Gastroesophageal sphincter (tissue), 4 donors: ENCODE measurements at regions not wholly inside any gene's neighbourhood (a gene's known extent, or its start where the extent isn't known, plus 50 kb on each side); places are given as distances from the start of the nearest gene placed in this dataset.

ENCODE experiments used
- ATAC-seq: fragments of 150-250 bp; one replicate; pipeline ENCODE4 v1.9.1; 2016; ENCODE audit warnings: mild to moderate bottlenecking, moderate library complexity
- H3K27ac ChIP-seq, 4 donors: fragments of 200-600 bp; sonication (generic) in 3 of 4; 1 replicate in 3 of 4; 2 replicates in 1 of 4; pipeline ENCODE4 v1.5.1; 2016 to 2019
- H3K27me3 ChIP-seq: fragments of 200-600 bp; sonication (generic); one replicate; pipeline ENCODE4 v1.5.1; 2019
- H3K36me3 ChIP-seq, 2 donors: fragments of 200-600 bp; sonication (generic); one replicate each; pipeline ENCODE4 v1.5.1; 2019; ENCODE audit warnings: control low read depth in 1 of 2
- H3K4me1 ChIP-seq, 3 donors: fragments of 200-600 bp; sonication (generic); 1 replicate in 2 of 3; 2 replicates in 1 of 3; pipeline ENCODE4 v1.5.1; 2016 to 2019; ENCODE audit warnings: control low read depth in 2 of 3
- H3K4me3 ChIP-seq, 2 donors: fragments of 200-600 bp; sonication (generic); one replicate each; pipeline ENCODE4 v1.5.1; 2019; ENCODE audit warnings: mild to moderate bottlenecking in 1 of 2, moderate library complexity in 1 of 2
- H3K9me3 ChIP-seq, 3 donors: fragments of 200-600 bp; sonication (generic); one replicate each; pipeline ENCODE4 v1.5.1; 2017 to 2019; ENCODE audit warnings: control low read depth in 2 of 3
- EP300 ChIP-seq: sonication (generic); formaldehyde crosslinking; IDR thresholded peaks from one replicate; pipeline ENCODE4 v1.6.1; 2017; ENCODE audit warnings: antibody characterized with exemption, mild to moderate bottlenecking
- POLR2A ChIP-seq, 2 donors: fragments of 450-650 bp; IDR thresholded peaks; one replicate each; pipeline ENCODE4 v1.6.1; 2017; ENCODE audit warnings: antibody characterized with exemption in 2 of 2, mild to moderate bottlenecking in 2 of 2, moderate library complexity in 1 of 2
- POLR2AphosphoS5 ChIP-seq: sonication (generic); formaldehyde crosslinking; IDR thresholded peaks from one replicate; pipeline ENCODE4 v1.6.1; 2017; ENCODE audit warnings: antibody characterized with exemption
- WGBS, 2 donors: methylation state at CpG; one replicate each; pipeline ENCODE4 v1.1.5; 2018; ENCODE audit warnings: low coverage in 1 of 2; 5-methylcytosine and 5-hydroxymethylcytosine counted together
- TF ChIP-seq, protein P1 (sequence below), 4 experiments: fragments of 200-600 bp in 2 of 4; fragments of 450-650 bp in 2 of 4; sonication (generic) in 1 of 4; IDR thresholded peaks; one replicate each; pipeline ENCODE4 v1.5.1; 2017 to 2019; ENCODE audit warnings: antibody characterized with exemption in 4 of 4, mild to moderate bottlenecking in 2 of 4, moderate library complexity in 2 of 4

DNA sequence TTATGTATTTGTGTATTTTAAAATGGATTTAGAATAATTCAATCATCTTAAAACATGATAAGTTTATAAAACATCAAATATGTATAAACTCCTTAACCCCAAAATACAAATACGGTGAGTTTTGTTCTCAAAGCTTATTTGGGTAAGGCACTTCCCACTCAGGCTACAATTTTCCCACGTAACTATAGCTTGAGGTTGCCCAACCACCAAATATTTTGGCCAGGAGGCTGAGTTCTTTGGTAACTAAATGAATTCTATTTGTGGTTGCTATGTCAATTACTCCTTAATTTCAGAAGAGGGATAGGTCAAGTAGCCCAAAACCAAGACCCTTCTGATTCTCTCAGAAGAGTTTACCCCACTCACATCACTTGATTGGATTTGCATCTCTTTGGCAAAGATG lies 70.4 kb downstream of the MYL12B start:
- ATAC-seq = no peak

DNA sequence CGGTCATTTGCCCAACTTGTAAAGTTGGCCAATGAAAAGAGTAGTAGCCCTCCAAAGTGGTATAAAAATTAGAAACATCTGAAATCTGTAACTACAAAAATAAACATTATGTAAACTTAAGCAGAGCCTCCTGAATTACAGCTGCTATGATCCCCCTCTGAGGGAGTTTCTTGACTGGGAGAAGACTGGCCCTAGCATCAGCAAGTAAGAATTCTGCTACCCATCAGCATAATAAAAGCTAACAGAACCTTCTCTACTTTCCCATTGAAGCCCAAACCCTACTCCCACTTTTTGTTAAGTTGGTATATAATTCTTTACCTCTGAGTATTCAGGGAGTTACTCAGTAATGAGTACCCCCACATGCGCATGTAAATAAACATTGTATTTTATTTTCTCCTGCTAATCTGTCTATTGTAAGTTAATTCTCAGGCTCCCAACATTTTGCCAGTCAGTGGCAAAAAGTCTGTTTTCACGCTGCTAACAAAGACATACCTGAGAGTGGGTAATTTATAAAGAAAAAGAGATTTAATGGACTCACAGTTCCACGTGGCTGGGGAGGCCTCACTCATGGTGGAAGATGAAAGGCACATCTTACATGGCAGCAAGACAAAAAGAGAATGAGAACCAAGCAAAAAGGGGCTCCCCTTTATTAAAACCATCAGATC lies 71.3 kb downstream of the MYL12B start:
- no peaks in the 10 kb centered on the region for H3K27me3 ChIP-seq
- H3K9me3 ChIP-seq = no peaks in the 10 kb centered on the region
- TF ChIP-seq, protein P1, sequence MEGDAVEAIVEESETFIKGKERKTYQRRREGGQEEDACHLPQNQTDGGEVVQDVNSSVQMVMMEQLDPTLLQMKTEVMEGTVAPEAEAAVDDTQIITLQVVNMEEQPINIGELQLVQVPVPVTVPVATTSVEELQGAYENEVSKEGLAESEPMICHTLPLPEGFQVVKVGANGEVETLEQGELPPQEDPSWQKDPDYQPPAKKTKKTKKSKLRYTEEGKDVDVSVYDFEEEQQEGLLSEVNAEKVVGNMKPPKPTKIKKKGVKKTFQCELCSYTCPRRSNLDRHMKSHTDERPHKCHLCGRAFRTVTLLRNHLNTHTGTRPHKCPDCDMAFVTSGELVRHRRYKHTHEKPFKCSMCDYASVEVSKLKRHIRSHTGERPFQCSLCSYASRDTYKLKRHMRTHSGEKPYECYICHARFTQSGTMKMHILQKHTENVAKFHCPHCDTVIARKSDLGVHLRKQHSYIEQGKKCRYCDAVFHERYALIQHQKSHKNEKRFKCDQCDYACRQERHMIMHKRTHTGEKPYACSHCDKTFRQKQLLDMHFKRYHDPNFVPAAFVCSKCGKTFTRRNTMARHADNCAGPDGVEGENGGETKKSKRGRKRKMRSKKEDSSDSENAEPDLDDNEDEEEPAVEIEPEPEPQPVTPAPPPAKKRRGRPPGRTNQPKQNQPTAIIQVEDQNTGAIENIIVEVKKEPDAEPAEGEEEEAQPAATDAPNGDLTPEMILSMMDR (IDR thresholded peaks at IDR 0.05) = no peak
- TF ChIP-seq EP300 (no peak), POLR2A (IDR thresholded peaks at IDR 0.05) (no peak), POLR2AphosphoS5 (no peak)
- WGBS, 2 donors = 59 to 79% methylated on average over 3 to 4 of the region's 4 CpGs
- no peaks in the 10 kb centered on the region for H3K36me3 ChIP-seq
- no peaks in the 10 kb centered on the region for H3K4me1 ChIP-seq
- H3K27ac ChIP-seq = no peak overlapping the region
- H3K4me3 ChIP-seq = no peak overlapping the region
- ATAC-seq = no peak

More for the DNA sequence above, 70.4 kb downstream of the MYL12B start:
- no peak overlapping the region for H3K4me3 ChIP-seq
- TF ChIP-seq, protein P1 (IDR thresholded peaks at IDR 0.05) = no peak
- TF ChIP-seq POLR2AphosphoS5 (no peak), POLR2A (IDR thresholded peaks at IDR 0.05) (no peak), EP300 (no peak)
- 74 to 95% methylated on average over 2 of the region's 2 CpGs for WGBS, 2 donors
- peaks cover under 1% of the 10 kb centered on the region for H3K27me3 ChIP-seq
- no peaks in the 10 kb centered on the region for H3K9me3 ChIP-seq
- no peaks in the 10 kb centered on the region for H3K36me3 ChIP-seq
- H3K4me1 ChIP-seq = no peaks in the 10 kb centered on the region
- H3K27ac ChIP-seq = no peak overlapping the region

DNA sequence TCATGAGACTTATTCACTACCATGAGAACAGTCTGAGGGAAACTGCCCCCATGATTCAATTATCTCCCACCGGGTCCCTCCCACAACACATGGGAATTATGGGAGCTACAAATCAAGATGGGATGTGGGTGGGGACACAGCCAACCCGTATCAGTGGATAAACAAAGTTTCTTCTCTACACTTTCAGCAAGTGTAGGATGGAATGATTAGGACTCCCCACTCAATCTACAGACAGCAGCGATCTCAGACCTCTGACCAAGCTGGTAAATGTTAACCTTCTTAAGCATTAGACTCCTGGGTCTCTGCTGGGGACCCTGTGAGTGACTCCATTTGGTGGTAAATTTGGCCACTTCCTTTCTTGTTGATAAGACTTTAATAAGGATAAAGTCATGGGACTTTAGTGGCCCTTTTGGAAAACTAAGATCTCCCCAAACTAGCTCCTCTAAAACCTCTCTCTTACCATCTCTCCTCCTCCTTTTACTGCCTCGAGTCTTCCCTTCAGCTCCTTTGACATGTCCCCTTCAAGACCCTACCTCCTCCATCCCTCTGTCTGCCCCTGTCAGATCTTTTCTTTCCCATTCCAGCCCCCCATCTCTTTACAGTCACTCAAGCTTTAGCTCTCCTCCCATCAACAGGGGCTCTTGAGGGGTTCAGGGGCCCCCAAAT lies 71.9 kb downstream of the MYL12B start:
- Histone ChIP-seq H3K4me3 (no peak overlapping the region), H3K36me3 (no peaks in the 10 kb centered on the region), H3K27me3 (no peaks in the 10 kb centered on the region), H3K9me3 (no peaks in the 10 kb centered on the region), H3K4me1 (no peaks in the 10 kb centered on the region), H3K27ac (no peak overlapping the region)
- TF ChIP-seq POLR2A (IDR thresholded peaks at IDR 0.05) = no peak
- no peak for TF ChIP-seq EP300
- TF ChIP-seq POLR2AphosphoS5 = no peak
- TF ChIP-seq, protein P1 (IDR thresholded peaks at IDR 0.05) = no peak
- ATAC-seq = no peak
- 82 to 90% methylated on average over 4 of the region's 4 CpGs for WGBS, 2 donors

DNA sequence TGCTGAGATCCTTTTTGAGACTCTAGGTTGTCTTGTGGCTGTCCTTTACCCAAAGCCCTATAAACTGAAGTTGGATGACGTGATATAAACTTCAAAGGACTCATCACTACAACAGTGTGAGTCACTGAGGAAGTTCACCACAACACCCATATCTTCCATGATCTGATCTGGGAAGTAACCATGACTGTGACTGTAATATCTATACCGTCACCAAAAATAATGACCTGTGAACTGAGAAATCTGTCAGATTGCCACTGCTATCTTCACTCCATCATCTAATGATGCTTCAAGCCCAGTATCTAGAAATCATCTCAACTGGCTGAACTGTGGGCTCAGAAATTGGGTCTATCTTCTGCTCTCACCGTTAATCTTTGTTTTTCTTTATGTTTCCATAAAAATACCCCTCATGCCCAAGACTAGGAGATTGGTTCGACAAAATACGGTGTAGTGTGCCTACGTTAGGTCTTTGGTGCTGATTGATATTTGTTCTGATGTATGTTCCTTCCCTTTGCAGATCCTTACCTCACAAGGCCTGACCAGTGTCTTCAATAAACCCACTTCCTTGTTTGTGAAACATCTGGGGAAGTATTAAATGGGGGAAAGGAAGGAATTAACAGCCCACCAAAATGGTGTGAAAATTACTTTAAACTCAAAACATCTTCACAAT lies 78.2 kb downstream of the MYL12B start:
- WGBS, 2 donors = 87 to 88% methylated on average over 6 of the region's 6 CpGs
- TF ChIP-seq, protein P1 (IDR thresholded peaks at IDR 0.05) = no peak
- TF ChIP-seq EP300 (no peak), POLR2A (IDR thresholded peaks at IDR 0.05) (no peak), POLR2AphosphoS5 (no peak)
- peaks cover 0 to 3% (median 0%) of the 10 kb centered on the region in 3 donors for H3K4me1 ChIP-seq
- no peaks in the 10 kb centered on the region for H3K36me3 ChIP-seq
- no peaks in the 10 kb centered on the region for H3K27me3 ChIP-seq
- H3K9me3 ChIP-seq = peaks cover 0 to 5% (median 0%) of the 10 kb centered on the region in 3 donors
- H3K4me3 ChIP-seq = no peak overlapping the region
- H3K27ac ChIP-seq = no peak overlapping the region
- ATAC-seq = no peak
